ENCODE measurements at regions not wholly inside any gene's neighbourhood (a gene's known extent, or its start where the extent isn't known, plus 50 kb on each side); places are given as distances from the start of the nearest gene placed in this dataset.

GRCh38 chr2:172323256-172323655 is 104.1 kb upstream of the ITGA6 start:
- DNase-seq (ENCODE audit: low read depth in 2 of 3, low spot score in 2 of 3) = no peak

DNA sequence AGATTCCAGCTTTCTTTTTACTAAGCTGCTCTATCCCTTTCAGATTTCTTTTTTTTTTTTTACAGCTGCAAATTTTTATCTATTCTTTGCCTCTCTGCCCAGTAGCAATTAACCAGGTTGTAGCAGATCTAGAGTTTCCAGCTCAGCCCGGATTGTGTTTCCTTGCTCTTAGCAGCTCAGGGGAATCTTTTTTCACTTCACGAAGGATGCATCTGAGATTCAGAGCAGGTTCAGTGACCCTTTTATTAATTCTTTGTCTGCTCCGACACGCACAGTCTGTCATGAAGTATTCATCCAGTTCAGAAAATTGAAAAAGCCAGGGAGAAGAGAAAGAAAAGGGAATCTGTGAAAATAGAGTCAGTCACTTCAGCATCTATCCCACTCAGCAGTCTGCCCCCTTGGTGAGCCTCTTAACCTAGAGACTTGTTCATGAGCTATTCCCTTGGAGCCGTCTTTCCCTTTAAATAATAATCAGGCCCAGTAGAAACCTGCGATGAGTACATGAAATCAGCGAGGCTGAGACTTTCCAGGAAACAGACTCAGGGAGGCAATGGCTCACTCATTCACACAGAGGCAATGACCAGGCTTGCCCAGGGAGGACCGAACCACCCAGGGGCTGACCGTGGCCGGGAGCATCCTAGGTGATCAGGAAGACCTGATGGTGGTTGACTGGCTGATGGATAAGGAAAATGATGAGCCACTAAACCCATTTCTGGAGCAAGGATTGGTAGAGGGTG is 103.4 kb upstream of the ITGA6 start:
- DNase-seq (ENCODE audit: low read depth in 2 of 3, low spot score in 2 of 3) = no peak

GRCh38 chr2:172326211-172326509 is 101.2 kb upstream of the ITGA6 start:
- DNase-seq (ENCODE audit: low read depth in 2 of 3, low spot score in 2 of 3) = no peak

DNA sequence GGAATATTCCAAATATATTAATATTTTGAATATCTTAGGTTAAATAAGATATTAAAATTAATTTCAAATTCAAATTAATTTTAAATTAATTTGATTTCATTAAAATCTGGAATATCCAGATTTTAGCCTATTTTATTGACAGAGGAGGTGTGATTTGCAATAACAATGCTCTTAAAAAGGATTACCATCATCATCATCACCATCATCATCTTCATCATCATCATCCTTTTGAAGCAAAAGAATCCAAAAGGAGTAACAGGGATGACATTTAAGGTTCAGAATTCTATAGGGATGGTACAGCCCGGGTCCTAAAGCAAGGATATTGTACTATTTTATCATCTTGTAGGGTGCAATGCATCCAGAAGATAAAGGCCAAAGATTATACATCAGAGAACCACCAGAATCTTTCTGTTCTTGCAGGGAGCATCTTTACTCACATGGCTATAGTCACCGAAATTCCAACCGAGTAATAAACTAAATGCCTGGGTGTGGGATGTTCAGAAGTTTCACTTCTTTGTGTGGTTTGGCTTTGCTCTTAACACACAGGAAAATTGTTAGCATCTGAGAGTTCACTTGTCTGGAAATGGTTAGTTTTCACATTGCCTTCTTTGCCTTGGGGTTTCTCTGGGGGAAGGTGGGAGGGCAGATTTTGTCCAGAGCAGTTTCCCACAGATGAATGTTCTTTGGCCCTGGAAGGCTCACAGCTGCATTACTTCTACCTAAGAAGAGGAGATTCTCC is 99.1 kb upstream of the ITGA6 start:
- no peak for DNase-seq (ENCODE audit: low read depth in 2 of 3, low spot score in 2 of 3)

DNA sequence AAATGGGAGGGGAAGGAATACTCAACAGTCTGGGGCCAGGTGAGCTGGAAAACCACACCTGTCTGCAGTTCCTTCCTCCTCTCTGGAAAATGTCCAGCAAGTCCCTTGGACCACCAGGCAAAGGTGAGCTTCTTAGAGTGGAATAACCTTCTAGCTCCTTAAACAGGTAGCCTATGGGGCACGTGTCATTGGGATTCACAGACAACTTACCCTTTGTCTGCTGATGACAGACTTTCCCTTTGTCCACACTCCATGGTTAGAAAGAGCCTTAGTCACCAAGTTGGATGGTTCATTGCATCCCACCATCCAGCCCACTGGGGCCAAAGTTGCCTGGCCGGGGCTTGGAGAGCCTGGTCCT is 98.0 kb upstream of the ITGA6 start:
- DNase-seq (ENCODE audit: low read depth in 2 of 3, low spot score in 2 of 3) = no peak

DNA sequence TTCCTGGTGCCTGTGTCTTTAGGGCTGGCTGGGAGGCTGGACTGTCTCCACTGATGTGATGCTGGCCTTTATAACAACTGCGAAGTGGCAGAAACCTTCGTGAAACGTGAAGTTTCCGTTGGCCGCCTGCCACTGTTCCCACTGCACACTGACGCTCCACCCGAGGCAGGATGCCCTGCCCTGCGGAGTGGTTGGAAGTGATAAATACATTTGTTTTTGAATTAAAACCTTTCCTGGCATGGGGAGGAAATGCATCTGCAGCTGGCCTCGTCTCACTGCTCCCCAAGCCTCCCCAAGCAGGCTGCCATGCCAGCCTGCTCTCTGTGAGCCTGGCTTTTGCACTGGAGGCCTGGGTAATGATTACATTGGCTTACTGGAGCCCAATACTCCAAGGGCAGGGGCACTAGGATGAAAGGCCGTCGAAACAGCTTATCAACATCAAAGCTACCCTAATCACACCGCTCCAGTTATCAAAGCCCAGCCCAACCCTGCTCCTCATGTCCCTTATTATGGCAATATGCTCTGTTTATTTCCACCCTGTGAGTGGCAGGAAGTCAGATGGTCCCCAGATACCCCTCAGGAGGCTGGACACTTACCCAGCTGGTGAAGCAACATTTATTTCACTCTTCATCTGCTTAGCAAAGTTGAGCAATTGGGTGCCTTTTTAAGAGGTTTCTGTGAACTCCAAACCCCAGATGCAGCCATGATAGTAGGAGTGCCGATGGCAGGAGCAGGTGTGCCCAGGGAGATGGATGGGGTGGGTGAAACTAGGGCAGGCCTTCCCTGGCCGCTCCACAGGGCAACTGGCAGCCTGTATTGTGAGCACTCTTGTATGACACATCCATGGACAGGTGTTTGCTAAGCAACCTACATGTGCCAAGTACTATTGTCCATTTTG is 97.4 kb upstream of the ITGA6 start:
- peak in 2 of 3 donors; percentile 24 to 40 for DNase-seq (ENCODE audit: low read depth in 2 of 3, low spot score in 2 of 3)

DNA sequence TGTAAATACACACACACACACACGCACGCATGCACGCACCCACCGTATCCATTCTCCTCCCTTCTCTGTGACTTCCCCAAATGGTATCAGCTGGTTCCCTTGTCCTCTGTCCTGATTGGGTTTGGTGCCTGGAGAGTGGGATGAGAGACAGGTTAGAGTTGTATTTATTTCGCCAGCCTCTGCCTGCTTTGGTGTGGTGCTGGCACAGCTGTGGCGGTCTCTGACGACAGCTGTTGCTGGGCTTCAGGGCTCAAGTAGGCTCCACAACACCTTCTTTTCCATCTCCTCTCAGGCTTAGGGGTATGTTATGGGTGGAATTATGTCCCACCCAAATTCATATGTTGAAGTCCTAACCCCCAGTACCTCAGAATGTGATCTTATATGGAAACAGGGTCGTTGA is 94.9 kb upstream of the ITGA6 start:
- no peak for DNase-seq (ENCODE audit: low read depth in 2 of 3, low spot score in 2 of 3)

DNA sequence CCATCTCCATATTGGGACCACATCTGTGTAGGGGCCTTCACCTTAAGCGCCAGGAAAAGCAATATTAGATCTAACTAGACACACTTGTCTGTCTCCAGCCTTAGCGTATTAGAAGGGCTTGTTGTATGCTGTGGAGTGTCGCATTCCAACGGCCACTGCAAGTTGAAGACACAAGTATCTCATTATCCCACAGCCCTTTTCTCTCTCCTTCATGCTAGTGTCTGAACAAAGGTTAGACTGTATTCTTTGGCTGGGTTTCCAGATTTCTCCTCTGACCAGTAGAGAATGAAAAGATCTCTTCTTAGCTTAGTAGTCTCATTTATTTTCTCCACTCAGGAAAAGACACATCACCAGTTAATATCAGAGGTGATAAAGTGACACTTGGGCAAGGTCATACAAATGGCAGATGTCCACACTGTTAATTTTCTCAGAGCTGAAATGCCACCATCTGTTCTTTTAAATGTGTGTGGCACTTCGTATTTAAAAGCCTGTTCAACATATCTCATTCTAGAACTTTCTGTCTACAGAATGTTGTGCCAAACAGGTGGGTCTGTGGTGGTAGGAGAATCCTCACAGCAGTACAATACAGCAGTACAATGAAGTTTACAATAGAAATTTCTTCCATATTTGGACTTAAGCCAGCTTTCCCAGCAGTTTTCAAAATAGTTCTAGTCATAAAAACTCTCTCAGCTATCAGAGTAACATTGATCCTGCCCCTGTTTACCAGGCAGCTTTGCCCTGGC is 94.0 kb upstream of the ITGA6 start:
- DNase-seq (ENCODE audit: low read depth in 2 of 3, low spot score in 2 of 3) = no peak

DNA sequence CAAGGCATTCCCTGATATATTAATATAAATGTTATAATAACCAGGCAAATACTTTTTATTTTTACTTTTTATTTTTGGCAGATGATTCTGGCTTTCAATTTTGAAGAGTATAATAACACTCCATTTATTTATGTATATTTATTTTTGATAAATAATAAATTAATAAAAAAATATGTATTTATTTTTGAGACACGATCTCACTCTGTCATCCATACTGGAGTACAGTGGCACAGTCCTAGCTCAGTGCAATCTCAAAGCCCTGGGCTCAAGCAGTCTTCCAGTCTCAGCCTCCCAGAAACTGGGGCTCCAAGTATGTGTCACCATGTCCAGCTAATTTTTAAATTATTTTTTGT is 93.4 kb upstream of the ITGA6 start:
- DNase-seq (ENCODE audit: low read depth in 2 of 3, low spot score in 2 of 3) = no peak

GRCh38 chr2:172334988-172335387 is 92.4 kb upstream of the ITGA6 start:
- DNase-seq (ENCODE audit: low read depth in 2 of 3, low spot score in 2 of 3) = no peak

- DNase-seq (ENCODE audit: low read depth in 2 of 3, low spot score in 2 of 3) = no peak
These were observed 91.7 kb upstream of the ITGA6 start for GRCh38 chr2:172335736-172336135.

- DNase-seq (ENCODE audit: low read depth in 2 of 3, low spot score in 2 of 3) = no peak
These were observed 90.7 kb upstream of the ITGA6 start for GRCh38 chr2:172336681-172337080.

- DNase-seq (ENCODE audit: low read depth in 2 of 3, low spot score in 2 of 3) = peak; percentile 6 to 49 (median 41)
These were observed 87.9 kb upstream of the ITGA6 start for GRCh38 chr2:172339371-172340010.

DNA sequence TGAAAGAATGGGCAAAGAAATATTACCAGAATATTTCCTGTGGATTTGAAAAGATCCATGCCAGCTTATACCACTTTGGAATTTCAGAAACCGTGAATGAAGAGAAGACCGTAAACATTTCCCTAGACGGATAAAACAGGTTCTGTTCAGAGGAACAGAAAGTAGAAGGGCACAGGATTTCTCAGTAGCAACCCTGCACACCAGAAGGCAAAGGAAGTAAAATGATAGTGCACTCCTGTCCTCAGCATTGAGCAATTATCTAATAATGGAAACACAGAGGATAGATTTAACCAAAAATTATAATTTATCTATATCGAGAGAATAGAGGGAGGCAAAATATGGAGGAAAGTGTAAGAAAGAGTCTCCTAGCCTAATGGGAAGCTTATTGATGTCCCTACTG is 87.0 kb upstream of the ITGA6 start:
- DNase-seq (ENCODE audit: low read depth in 2 of 3, low spot score in 2 of 3) = no peak

DNA sequence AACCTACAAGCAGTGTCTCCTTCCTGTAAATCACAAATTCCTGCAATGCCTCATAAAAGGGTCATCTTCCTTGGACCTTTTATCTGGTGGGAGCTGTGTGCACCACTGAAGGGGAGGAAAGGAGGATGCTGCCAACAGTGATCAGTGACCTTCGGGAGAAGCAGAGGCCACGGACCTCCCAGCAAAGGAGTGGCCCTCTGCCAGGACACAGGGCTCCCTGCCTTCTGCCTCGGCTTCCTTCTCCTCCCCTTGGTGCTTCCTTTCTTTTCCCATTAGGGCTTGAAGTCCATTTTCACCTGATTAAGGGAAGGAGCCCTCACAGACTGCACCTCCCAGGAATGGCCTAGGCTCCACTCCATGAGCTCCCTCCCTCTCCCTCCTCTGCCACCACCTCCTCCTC is 85.3 kb upstream of the ITGA6 start:
- DNase-seq (ENCODE audit: low read depth in 2 of 3, low spot score in 2 of 3) = no peak

- DNase-seq (ENCODE audit: low read depth in 2 of 3, low spot score in 2 of 3) = peak in 1 of 3 donors; percentile 12
These were observed 84.8 kb upstream of the ITGA6 start for GRCh38 chr2:172342611-172343010.

- DNase-seq (ENCODE audit: low read depth in 2 of 3, low spot score in 2 of 3) = no peak
These were observed 83.2 kb upstream of the ITGA6 start for GRCh38 chr2:172344159-172344558.

- no peak for DNase-seq (ENCODE audit: low read depth in 2 of 3, low spot score in 2 of 3)
These were observed 81.3 kb upstream of the ITGA6 start for GRCh38 chr2:172345956-172346555.

DNA sequence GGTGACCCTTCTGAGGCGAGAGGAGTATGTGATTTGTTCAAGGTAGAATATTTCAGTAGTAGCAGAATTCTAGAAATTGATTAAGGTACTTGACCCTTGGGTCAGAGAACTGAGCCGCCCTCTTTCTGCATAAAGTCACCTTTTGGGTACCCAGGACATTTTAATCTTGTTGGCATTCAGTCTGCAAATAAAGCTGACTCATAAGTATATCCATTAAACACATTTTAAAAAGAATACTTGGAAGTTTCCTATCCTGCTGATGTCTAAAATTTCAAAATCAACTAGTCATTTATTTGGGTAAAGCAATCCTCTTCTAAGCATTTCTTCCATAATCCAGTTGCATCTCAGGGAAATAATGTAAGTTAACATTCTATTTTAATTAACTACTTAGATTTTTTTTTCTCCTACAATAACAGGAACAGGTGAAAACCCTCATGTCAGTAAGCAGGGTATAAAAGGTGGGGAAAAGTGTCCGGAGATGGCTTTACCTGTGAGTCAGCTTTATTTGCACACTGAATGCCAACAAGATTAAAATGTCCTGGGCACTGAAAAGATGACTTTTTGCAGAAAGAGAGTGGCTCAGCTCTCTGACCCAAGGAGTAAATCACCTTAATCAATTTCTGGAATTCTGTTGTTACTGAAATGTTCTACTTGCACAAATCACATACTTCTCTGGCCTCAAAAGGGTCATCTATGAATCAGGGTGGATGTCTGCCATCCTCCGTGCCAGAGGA is 78.7 kb upstream of the ITGA6 start:
- no peak for DNase-seq (ENCODE audit: low read depth in 2 of 3, low spot score in 2 of 3)

Data from hematopoietic multipotent progenitor cell (in vitro differentiated cells).